HCT116 (cell line): ENCODE measurements at regions not wholly inside any gene's neighbourhood (a gene's known extent, or its start where the extent isn't known, plus 50 kb on each side); places are given as distances from the start of the nearest gene placed in this dataset.
A peak's percentile ranks its signal among the peaks of the same experiment; 100 is the strongest.

Experiments
- ATAC-seq: fragments of 200-7000 bp; cut with Tn5 transposase; 2 replicates; pipeline ENCODE4 v1.9.1; 2020; ENCODE audit warnings: mild to moderate bottlenecking, moderate library complexity
- BruUV-seq: library from RNA; stranded (reverse); fragments of 400-500 nt; replicated peaks from 2 replicates; lab custom pipeline; 2021; lab: Mats Ljungman, UMichigan
- CTCF ChIA-PET: fragments of 300-600 bp; sonication (Branson Sonifier 250); formaldehyde crosslinking; loops from one replicate; lab custom pipeline; 2021; ENCODE audit warnings: antibody characterized with exemption; lab: Charles Lee
- POLR2A ChIA-PET: fragments of 300-600, 350-600 bp; sonication (Branson Sonifier 250); formaldehyde crosslinking; loops from one replicate; lab custom pipeline; 2021; ENCODE audit warnings: antibody characterized with exemption; lab: Charles Lee
- RAD21 ChIA-PET, 2 experiments: fragments of 300-600 bp; sonication (Branson Sonifier 250); formaldehyde crosslinking; loops; one replicate each; lab custom pipeline; 2023; ENCODE audit warnings: low total read pairs in 2 of 2; ENCODE audit not compliant: uncharacterized antibody in 2 of 2, unreplicated experiment in 2 of 2, low non-redundant PET in 1 of 2; lab: Charles Lee
- DNase-seq: peaks from one replicate; pipeline ENCODE4 v3.0.0-alpha.2; 2010; ENCODE audit warnings: low read depth, low spot score
- H2AFZ ChIP-seq: fragments of 200-600 bp; shearing (Covaris generic), sonication (generic); 2 replicates; pipeline ENCODE4 v1.6.1; 2017; ENCODE audit warnings: low read depth, mixed run types, mixed read lengths, antibody characterized with exemption, low read length; ENCODE audit not compliant: poor library complexity, severe bottlenecking
- H3K27ac ChIP-seq: 2 replicates; pipeline ENCODE4 v1.5.1; 2012; ENCODE audit warnings: low read depth, low read length
- H3K27me3 ChIP-seq: fragments of 200-600 bp; sonication (generic); 2 replicates; pipeline ENCODE4 v1.6.1; 2016; ENCODE audit warnings: mixed run types, low read length, mixed read lengths; ENCODE audit not compliant: insufficient read depth
- H3K36me3 ChIP-seq, 2 experiments: fragments of 200-500 bp in 1 of 2; fragments of 200-600 bp in 1 of 2; sonication (Bioruptor generic) in 1 of 2; sonication (generic) in 1 of 2; 2 replicates each; pipeline versions ENCODE4 v1.5.1 to v1.6.1; 2014 to 2016; ENCODE audit warnings: low read length in 2 of 2, inconsistent platforms in 1 of 2, mixed read lengths in 1 of 2, mixed run types in 1 of 2; ENCODE audit not compliant: insufficient read depth in 2 of 2, control insufficient read depth in 1 of 2
- H3K4me1 ChIP-seq, 2 experiments: fragments of 200-600 bp in 1 of 2; sonication (generic) in 1 of 2; 2 replicates each; pipeline versions ENCODE4 v1.5.1 to v1.6.1; 2012 to 2017; ENCODE audit warnings: low read length in 2 of 2, inconsistent platforms in 1 of 2, mild to moderate bottlenecking in 1 of 2, mixed read lengths in 1 of 2, mixed run types in 1 of 2, moderate library complexity in 1 of 2; ENCODE audit not compliant: insufficient read depth in 2 of 2, control insufficient read depth in 1 of 2
- H3K4me2 ChIP-seq: fragments of 200-600 bp; sonication (generic); 2 replicates; pipeline ENCODE4 v1.6.1; 2017; ENCODE audit warnings: mixed run types, low read length, mixed read lengths
- H3K4me3 ChIP-seq, 2 experiments: fragments of 200-600 bp in 1 of 2; sonication (generic) in 1 of 2; replicated peaks in 1 of 2; 2 replicates each; pipeline ENCODE4 v1.5.1; 2011 to 2016; ENCODE audit warnings: low read length in 2 of 2, control low read depth in 1 of 2, low read depth in 1 of 2, mild to moderate bottlenecking in 1 of 2, mixed read lengths in 1 of 2, mixed run types in 1 of 2
- H3K79me2 ChIP-seq: fragments of 200-600 bp; sonication (generic); 2 replicates; pipeline ENCODE4 v1.6.1; 2017; ENCODE audit warnings: mild to moderate bottlenecking, mixed run types, low read length, moderate library complexity, mixed read lengths; ENCODE audit not compliant: insufficient read depth
- H3K9ac ChIP-seq: fragments of 200-600 bp; sonication (generic); 2 replicates; pipeline ENCODE4 v1.6.1; 2016; ENCODE audit warnings: low read length, mixed read lengths
- H3K9me2 ChIP-seq: fragments of 200-600 bp; sonication (generic), shearing (Covaris generic); 2 replicates; pipeline ENCODE4 v1.6.1; 2017; ENCODE audit warnings: mixed run types, mild to moderate bottlenecking, moderate library complexity; ENCODE audit not compliant: insufficient read depth
- H3K9me3 ChIP-seq, 2 experiments: fragments of 200-500 bp in 1 of 2; fragments of 200-600 bp in 1 of 2; sonication (Bioruptor generic) in 1 of 2; sonication (generic) in 1 of 2; 2 replicates each; pipeline ENCODE4 v1.6.1; 2014 to 2017; ENCODE audit warnings: low read length in 2 of 2, mixed read lengths in 2 of 2, inconsistent platforms in 1 of 2, low read depth in 1 of 2, mild to moderate bottlenecking in 1 of 2, mixed run types in 1 of 2, moderate library complexity in 1 of 2; ENCODE audit not compliant: control insufficient read depth in 1 of 2, insufficient read depth in 1 of 2
- H4K20me1 ChIP-seq: fragments of 200-600 bp; sonication (generic), shearing (Covaris generic); 2 replicates; pipeline ENCODE4 v1.6.1; 2017; ENCODE audit warnings: mixed run types, mild to moderate bottlenecking, moderate library complexity; ENCODE audit not compliant: insufficient read depth
- CBX3 ChIP-seq: IDR thresholded peaks from 2 replicates; pipeline ENCODE4 v1.6.1; 2012; ENCODE audit warnings: low read depth
- EGR1 ChIP-seq: IDR thresholded peaks from 2 replicates; pipeline ENCODE4 v1.6.1; 2012; ENCODE audit warnings: low read depth
- EZH2phosphoT487 ChIP-seq: fragments of 200-600 bp; IDR thresholded peaks from 2 replicates; pipeline ENCODE4 v1.6.1; 2018; ENCODE audit warnings: antibody characterized with exemption, borderline replicate concordance
- JUND ChIP-seq: IDR thresholded peaks from 2 replicates; pipeline ENCODE4 v1.6.1; 2012
- MAX ChIP-seq: IDR thresholded peaks from 2 replicates; pipeline ENCODE4 v1.6.1; 2012
- POLR2A ChIP-seq: IDR thresholded peaks from 2 replicates; pipeline ENCODE4 v1.7.0; 2011; ENCODE audit warnings: borderline replicate concordance; ENCODE audit not compliant: insufficient read depth, insufficient read length; ENCODE audit errors: extremely low read depth
- RAD21 ChIP-seq: IDR thresholded peaks from 2 replicates; pipeline ENCODE4 v1.6.1; 2012; ENCODE audit warnings: low read depth, mild to moderate bottlenecking
- SIN3A ChIP-seq: IDR thresholded peaks from 2 replicates; pipeline ENCODE4 v1.6.1; 2012; ENCODE audit warnings: low read depth
- ZBTB33 ChIP-seq: IDR thresholded peaks from 2 replicates; pipeline ENCODE4 v1.6.1; 2011; ENCODE audit warnings: mild to moderate bottlenecking, low read length, moderate library complexity; ENCODE audit not compliant: insufficient replicate concordance; ENCODE audit errors: extremely low read depth
- intact Hi-C: fragments of 100-400 bp; cut with micrococcal nuclease; formaldehyde crosslinking; loops from 2 replicates; pipeline ENCODE4 v1.10.0; 2022

- no peak overlapping the region for H3K9ac ChIP-seq
- ATAC-seq, result no peak
- CTCF ChIA-PET, result no interaction called here
These were observed 90.8 kb downstream of the RHOB start for GRCh38 chr2:20537423-20538307.

More at GRCh38 chr2:20537423-20538307, 90.8 kb downstream of the RHOB start:
- no peaks in the 10 kb centered on the region for H3K9me2 ChIP-seq
- H3K27me3 ChIP-seq, result no peaks in the 10 kb centered on the region
- no peak overlapping the region for H3K4me3 ChIP-seq
- no peaks in the 10 kb centered on the region for H3K36me3 ChIP-seq
- intact Hi-C loops, result no loop called here
- 0 out of 2 replicates have a peak overlapping the region, but pooled peaks have one; percentile 7 for H3K4me2 ChIP-seq
- POLR2A ChIA-PET, result interaction anchor here (1.2 to 1.3 kb wide), 2 partner anchors 21 to 91 kb away, joined by 3 read pairs; partner anchors contain the start of gene RHOB
- TF ChIP-seq CBX3, result no peak
- no peak for TF ChIP-seq SIN3A
- no peak for TF ChIP-seq MAX
- TF ChIP-seq RAD21, result no peak
- no peak for TF ChIP-seq POLR2A
- no peak for TF ChIP-seq EGR1
- no peak for TF ChIP-seq ZBTB33
- no peak for TF ChIP-seq EZH2phosphoT487
- no peak for TF ChIP-seq JUND
- no peak for DNase-seq
- H3K9me3 ChIP-seq, result no peaks in the 10 kb centered on the region
- RAD21 ChIA-PET, result no interaction called here
- H4K20me1 ChIP-seq, result no peaks in the 10 kb centered on the region
- no peaks in the 10 kb centered on the region for H3K79me2 ChIP-seq
- H2AFZ ChIP-seq, result no peak overlapping the region
- peaks cover 0 to 25% of the 10 kb centered on the region in 2 experiments; a peak in 2 of 4 replicates for H3K4me1 ChIP-seq
- no TSS peak for BruUV-seq
- H3K27ac ChIP-seq, result no peak overlapping the region
